Lower leg skin (tissue), 3 donors: ENCODE measurements at regions not wholly inside any gene's neighbourhood (a gene's known extent, or its start where the extent isn't known, plus 50 kb on each side); places are given as distances from the start of the nearest gene placed in this dataset.

Experiments used
- CTCF ChIP-seq, 3 donors: fragments of 450-650 bp; IDR thresholded peaks; one replicate each; pipeline ENCODE4 v1.5.1; 2016; ENCODE audit warnings: antibody characterized with exemption in 3 of 3, mild to moderate bottlenecking in 3 of 3, moderate library complexity in 2 of 3
- POLR2A ChIP-seq, 2 donors: fragments of 450-650 bp; IDR thresholded peaks; one replicate each; pipeline ENCODE4 v1.6.1; 2016 to 2017; ENCODE audit warnings: antibody characterized with exemption in 2 of 2, mild to moderate bottlenecking in 1 of 2, moderate library complexity in 1 of 2

GRCh38 chr22:49300951-49301397, 526.7 kb downstream of the BRD1 start:
- TF ChIP-seq CTCF (IDR thresholded peaks at IDR 0.05) (no peak), POLR2A (IDR thresholded peaks at IDR 0.05) (no peak)
